ENCODE measurements at regions not wholly inside any gene's neighbourhood (a gene's known extent, or its start where the extent isn't known, plus 50 kb on each side); places are given as distances from the start of the nearest gene placed in this dataset.

DNA sequence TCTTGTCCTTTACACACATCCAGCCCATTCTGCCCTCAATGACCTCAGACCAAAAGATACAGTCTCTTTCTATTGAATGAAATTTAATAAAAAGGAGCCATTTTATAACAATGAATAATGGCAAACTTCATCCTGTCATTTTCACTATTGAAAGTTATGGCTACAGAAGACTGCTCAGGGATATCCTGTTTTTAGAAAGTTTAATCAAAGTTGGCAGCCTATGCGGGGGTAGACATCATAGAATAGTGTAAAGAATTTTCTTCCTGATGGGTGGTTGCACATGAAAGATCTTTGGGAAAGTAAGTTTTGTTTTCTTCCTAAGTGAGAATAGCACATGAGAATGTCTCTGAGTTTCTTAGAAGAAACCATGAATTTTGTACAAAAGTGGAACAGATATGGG lies 670.4 kb upstream of the CDH6 start:
- no peaks in the 10 kb centered on the region for H3K79me2 ChIP-seq (ENCODE audit: insufficient read depth)
- no peak for TF ChIP-seq ELF1 (IDR thresholded peaks at IDR 0.05)
- no peak for TF ChIP-seq FOXM1 (IDR thresholded peaks at IDR 0.05; ENCODE audit: low read depth)
- TF ChIP-seq TEAD4 (IDR thresholded peaks at IDR 0.05; ENCODE audit: borderline replicate concordance, insufficient read depth) = no peak
- TF ChIP-seq, protein P1, sequence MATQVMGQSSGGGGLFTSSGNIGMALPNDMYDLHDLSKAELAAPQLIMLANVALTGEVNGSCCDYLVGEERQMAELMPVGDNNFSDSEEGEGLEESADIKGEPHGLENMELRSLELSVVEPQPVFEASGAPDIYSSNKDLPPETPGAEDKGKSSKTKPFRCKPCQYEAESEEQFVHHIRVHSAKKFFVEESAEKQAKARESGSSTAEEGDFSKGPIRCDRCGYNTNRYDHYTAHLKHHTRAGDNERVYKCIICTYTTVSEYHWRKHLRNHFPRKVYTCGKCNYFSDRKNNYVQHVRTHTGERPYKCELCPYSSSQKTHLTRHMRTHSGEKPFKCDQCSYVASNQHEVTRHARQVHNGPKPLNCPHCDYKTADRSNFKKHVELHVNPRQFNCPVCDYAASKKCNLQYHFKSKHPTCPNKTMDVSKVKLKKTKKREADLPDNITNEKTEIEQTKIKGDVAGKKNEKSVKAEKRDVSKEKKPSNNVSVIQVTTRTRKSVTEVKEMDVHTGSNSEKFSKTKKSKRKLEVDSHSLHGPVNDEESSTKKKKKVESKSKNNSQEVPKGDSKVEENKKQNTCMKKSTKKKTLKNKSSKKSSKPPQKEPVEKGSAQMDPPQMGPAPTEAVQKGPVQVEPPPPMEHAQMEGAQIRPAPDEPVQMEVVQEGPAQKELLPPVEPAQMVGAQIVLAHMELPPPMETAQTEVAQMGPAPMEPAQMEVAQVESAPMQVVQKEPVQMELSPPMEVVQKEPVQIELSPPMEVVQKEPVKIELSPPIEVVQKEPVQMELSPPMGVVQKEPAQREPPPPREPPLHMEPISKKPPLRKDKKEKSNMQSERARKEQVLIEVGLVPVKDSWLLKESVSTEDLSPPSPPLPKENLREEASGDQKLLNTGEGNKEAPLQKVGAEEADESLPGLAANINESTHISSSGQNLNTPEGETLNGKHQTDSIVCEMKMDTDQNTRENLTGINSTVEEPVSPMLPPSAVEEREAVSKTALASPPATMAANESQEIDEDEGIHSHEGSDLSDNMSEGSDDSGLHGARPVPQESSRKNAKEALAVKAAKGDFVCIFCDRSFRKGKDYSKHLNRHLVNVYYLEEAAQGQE (IDR thresholded peaks at IDR 0.05; ENCODE audit: low read depth, low read length) = no peak
- TF ChIP-seq SMC3 (IDR thresholded peaks at IDR 0.05; ENCODE audit: low read depth, low read length) = no peak
- no peak for TF ChIP-seq EP300 (IDR thresholded peaks at IDR 0.05; ENCODE audit: borderline replicate concordance in 1 of 2, low read depth in 1 of 2, low read length in 1 of 2)
- no peak for TF ChIP-seq SIN3A (IDR thresholded peaks at IDR 0.05; ENCODE audit: borderline replicate concordance, low read depth, low read length)
- TF ChIP-seq CHD2 (IDR thresholded peaks at IDR 0.05; ENCODE audit: low read length, partially characterized antibody) = no peak
- no peak overlapping the region for H3K4me2 ChIP-seq
- H3K9ac ChIP-seq = no peak overlapping the region
- H3K4me1 ChIP-seq (ENCODE audit: control insufficient read depth in 1 of 2, insufficient read depth in 2 of 2, low read depth in 1 of 2, low read length in 1 of 2) = no peaks in the 10 kb centered on the region
- H3K9me2 ChIP-seq = no peaks in the 10 kb centered on the region
- no peak overlapping the region for H2AFZ ChIP-seq (ENCODE audit: low read depth)
- no peak overlapping the region for H3K27ac ChIP-seq (ENCODE audit: low read depth in 2 of 2, low read length in 1 of 2)
- H3F3A ChIP-seq (replicated peaks; ENCODE audit: insufficient read depth) = no peaks in the 10 kb centered on the region
- H3K9me3 ChIP-seq = no peaks in the 10 kb centered on the region
- WGBS (ENCODE audit: low lambda C conversion rate) = 9% methylated on average over 1 of the region's 1 CpG
- no peak for DNase-seq
- ChIA-PET CTCF (no interaction called here), POLR2A (no interaction called here)
- no peaks in the 10 kb centered on the region for H4K20me1 ChIP-seq (ENCODE audit: insufficient read depth)
- no peaks in the 10 kb centered on the region for H3K36me3 ChIP-seq (replicated peaks in 1 of 2; ENCODE audit: control insufficient read depth in 1 of 2, insufficient read depth in 2 of 2, low read length in 1 of 2)
- no peaks in the 10 kb centered on the region for H3K27me3 ChIP-seq (ENCODE audit: insufficient read depth)
- no peak overlapping the region for H3K4me3 ChIP-seq (ENCODE audit: low read depth in 2 of 2, low read length in 1 of 2)

DNA sequence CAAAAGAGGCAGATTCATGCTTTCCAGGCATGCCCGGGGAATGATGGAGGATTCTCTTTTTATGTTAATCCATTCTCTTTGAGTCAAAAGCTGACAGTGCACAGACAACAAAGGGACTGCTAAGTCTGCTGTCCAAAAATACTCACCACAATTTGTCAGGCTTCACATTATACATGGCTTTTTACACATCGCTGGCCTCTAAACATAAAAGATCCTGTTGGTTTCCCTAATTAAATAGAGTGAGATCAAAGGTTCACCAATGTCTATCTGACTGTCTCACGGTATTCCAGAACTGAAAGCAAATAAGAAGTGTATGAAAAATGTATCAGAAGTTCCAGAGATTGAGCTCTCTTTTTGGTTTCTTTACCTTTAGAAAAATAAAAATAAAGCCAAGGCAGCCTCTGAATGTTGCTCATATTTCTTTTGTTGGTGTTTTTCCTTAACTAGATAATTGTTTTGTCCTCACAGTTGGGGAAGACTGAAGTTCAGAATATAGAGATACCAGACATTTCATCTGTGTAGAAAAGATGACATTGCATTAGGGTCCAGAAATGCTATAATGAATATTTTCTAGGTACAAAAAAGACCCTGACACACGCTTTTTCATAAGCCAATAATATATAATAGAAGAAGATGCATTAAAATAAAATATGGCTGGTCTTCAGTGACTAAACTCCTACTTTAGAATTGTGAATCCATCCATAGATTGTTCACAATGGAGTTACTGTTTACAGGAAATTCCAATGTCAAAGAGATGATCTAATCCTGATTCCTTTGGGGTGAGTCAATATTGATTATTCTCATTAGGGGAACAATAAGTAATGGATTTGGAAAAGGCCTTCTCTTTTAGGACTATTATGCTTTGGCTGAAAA lies 688.2 kb upstream of the CDH6 start:
- Histone ChIP-seq H3K9me3 (no peaks in the 10 kb centered on the region), H3K27ac (ENCODE audit: low read depth in 2 of 2, low read length in 1 of 2) (no peak overlapping the region), H3K4me1 (ENCODE audit: control insufficient read depth in 1 of 2, insufficient read depth in 2 of 2, low read depth in 1 of 2, low read length in 1 of 2) (peaks cover 0 to 7% of the 10 kb centered on the region in 2 experiments; a peak in 1 of 4 replicates), H3K27me3 (ENCODE audit: insufficient read depth) (no peaks in the 10 kb centered on the region), H3K9ac (no peak overlapping the region), H3F3A (replicated peaks; ENCODE audit: insufficient read depth) (no peaks in the 10 kb centered on the region), H3K4me2 (no peak overlapping the region; the same call in 1 of the 2 replicates), H3K4me3 (ENCODE audit: low read depth in 2 of 2, low read length in 1 of 2) (no peak overlapping the region), H3K9me2 (no peaks in the 10 kb centered on the region), H3K36me3 (replicated peaks in 1 of 2; ENCODE audit: control insufficient read depth in 1 of 2, insufficient read depth in 2 of 2, low read length in 1 of 2) (no peaks in the 10 kb centered on the region), H4K20me1 (ENCODE audit: insufficient read depth) (no peaks in the 10 kb centered on the region), H2AFZ (ENCODE audit: low read depth) (0 out of 2 replicates have a peak overlapping the region, but pooled peaks have one; percentile 26), H3K79me2 (ENCODE audit: insufficient read depth) (no peaks in the 10 kb centered on the region)
- no peak for DNase-seq
- 9% methylated on average over 4 of the region's 4 CpGs for WGBS (ENCODE audit: low lambda C conversion rate)
- no peak for TF ChIP-seq CHD2 (IDR thresholded peaks at IDR 0.05; ENCODE audit: low read length, partially characterized antibody)
- TF ChIP-seq, protein P2, sequence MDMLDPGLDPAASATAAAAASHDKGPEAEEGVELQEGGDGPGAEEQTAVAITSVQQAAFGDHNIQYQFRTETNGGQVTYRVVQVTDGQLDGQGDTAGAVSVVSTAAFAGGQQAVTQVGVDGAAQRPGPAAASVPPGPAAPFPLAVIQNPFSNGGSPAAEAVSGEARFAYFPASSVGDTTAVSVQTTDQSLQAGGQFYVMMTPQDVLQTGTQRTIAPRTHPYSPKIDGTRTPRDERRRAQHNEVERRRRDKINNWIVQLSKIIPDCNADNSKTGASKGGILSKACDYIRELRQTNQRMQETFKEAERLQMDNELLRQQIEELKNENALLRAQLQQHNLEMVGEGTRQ (IDR thresholded peaks at IDR 0.05; ENCODE audit: borderline replicate concordance, low read depth, low read length) = no peak
- TF ChIP-seq NRF1 (IDR thresholded peaks at IDR 0.05; ENCODE audit: low read depth, low read length) = no peak
- TF ChIP-seq TCF12 (IDR thresholded peaks at IDR 0.05) = no peak; the same call in 1 of the 2 replicates
- no peak for TF ChIP-seq FOXJ3 (CRISPR knock-in tag; IDR thresholded peaks at IDR 0.05)
- TF ChIP-seq YY1 (IDR thresholded peaks at IDR 0.05; ENCODE audit: low read depth) = no peak
- TF ChIP-seq EP300 (IDR thresholded peaks at IDR 0.05; ENCODE audit: borderline replicate concordance in 1 of 2, low read depth in 1 of 2, low read length in 1 of 2) = 0 out of 4 replicates have a peak, but pooled peaks of 1 of the 2 experiments have one; percentile 12
- peak; percentile 59 for TF ChIP-seq JUND (IDR thresholded peaks at IDR 0.05)
- TF ChIP-seq RFX5 (IDR thresholded peaks at IDR 0.05; ENCODE audit: low read length) = no peak
- TF ChIP-seq ELF1 (IDR thresholded peaks at IDR 0.05) = no peak
- no peak for TF ChIP-seq POLR2AphosphoS5 (IDR thresholded peaks at IDR 0.05; ENCODE audit: low read depth, low read length)
- TF ChIP-seq RAD21 (IDR thresholded peaks at IDR 0.05; ENCODE audit: low read length) = no peak
- no peak for TF ChIP-seq RCOR1 (IDR thresholded peaks at IDR 0.05; ENCODE audit: low read length)
- TF ChIP-seq EZH2phosphoT487 (IDR thresholded peaks at IDR 0.05; ENCODE audit: borderline replicate concordance, low read depth) = no peak
- no peak for TF ChIP-seq GABPA (IDR thresholded peaks at IDR 0.05; ENCODE audit: low read depth)
- TF ChIP-seq FOSL2 (IDR thresholded peaks at IDR 0.05; ENCODE audit: borderline replicate concordance, low read depth) = peak; percentile 44; the same call in 1 of the 2 replicates
- TF ChIP-seq, protein P3, sequence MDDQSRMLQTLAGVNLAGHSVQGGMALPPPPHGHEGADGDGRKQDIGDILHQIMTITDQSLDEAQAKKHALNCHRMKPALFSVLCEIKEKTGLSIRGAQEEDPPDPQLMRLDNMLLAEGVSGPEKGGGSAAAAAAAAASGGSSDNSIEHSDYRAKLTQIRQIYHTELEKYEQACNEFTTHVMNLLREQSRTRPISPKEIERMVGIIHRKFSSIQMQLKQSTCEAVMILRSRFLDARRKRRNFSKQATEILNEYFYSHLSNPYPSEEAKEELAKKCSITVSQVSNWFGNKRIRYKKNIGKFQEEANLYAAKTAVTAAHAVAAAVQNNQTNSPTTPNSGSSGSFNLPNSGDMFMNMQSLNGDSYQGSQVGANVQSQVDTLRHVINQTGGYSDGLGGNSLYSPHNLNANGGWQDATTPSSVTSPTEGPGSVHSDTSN (IDR thresholded peaks at IDR 0.05) = 0 out of 2 replicates have a peak, but pooled peaks have one; percentile 14
- CTCF ChIA-PET = no interaction called here
- POLR2A ChIA-PET = no interaction called here

Measured in SK-N-SH (cell line).